ENCODE measurements at regions not wholly inside any gene's neighbourhood (a gene's known extent, or its start where the extent isn't known, plus 50 kb on each side); places are given as distances from the start of the nearest gene placed in this dataset.

DNA sequence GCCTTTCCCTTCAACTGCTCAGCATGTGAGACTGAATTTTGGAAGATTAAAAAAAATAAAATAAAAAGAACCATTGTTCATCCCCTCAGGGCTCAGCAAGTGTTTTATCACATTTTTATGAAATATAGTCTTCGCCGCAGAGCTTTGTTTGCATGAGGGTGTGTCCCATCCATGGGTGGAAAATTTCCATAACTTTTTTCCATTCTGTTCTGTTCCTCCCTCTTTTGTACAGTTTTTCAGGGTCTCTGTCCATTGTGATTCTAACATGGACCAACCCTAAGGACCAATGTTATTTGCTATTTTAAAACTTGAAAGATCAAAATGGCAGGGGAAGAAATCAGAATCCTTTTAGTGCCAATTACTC is 213.3 kb upstream of the SGK1 start (continued):
- TF ChIP-seq, protein P1, sequence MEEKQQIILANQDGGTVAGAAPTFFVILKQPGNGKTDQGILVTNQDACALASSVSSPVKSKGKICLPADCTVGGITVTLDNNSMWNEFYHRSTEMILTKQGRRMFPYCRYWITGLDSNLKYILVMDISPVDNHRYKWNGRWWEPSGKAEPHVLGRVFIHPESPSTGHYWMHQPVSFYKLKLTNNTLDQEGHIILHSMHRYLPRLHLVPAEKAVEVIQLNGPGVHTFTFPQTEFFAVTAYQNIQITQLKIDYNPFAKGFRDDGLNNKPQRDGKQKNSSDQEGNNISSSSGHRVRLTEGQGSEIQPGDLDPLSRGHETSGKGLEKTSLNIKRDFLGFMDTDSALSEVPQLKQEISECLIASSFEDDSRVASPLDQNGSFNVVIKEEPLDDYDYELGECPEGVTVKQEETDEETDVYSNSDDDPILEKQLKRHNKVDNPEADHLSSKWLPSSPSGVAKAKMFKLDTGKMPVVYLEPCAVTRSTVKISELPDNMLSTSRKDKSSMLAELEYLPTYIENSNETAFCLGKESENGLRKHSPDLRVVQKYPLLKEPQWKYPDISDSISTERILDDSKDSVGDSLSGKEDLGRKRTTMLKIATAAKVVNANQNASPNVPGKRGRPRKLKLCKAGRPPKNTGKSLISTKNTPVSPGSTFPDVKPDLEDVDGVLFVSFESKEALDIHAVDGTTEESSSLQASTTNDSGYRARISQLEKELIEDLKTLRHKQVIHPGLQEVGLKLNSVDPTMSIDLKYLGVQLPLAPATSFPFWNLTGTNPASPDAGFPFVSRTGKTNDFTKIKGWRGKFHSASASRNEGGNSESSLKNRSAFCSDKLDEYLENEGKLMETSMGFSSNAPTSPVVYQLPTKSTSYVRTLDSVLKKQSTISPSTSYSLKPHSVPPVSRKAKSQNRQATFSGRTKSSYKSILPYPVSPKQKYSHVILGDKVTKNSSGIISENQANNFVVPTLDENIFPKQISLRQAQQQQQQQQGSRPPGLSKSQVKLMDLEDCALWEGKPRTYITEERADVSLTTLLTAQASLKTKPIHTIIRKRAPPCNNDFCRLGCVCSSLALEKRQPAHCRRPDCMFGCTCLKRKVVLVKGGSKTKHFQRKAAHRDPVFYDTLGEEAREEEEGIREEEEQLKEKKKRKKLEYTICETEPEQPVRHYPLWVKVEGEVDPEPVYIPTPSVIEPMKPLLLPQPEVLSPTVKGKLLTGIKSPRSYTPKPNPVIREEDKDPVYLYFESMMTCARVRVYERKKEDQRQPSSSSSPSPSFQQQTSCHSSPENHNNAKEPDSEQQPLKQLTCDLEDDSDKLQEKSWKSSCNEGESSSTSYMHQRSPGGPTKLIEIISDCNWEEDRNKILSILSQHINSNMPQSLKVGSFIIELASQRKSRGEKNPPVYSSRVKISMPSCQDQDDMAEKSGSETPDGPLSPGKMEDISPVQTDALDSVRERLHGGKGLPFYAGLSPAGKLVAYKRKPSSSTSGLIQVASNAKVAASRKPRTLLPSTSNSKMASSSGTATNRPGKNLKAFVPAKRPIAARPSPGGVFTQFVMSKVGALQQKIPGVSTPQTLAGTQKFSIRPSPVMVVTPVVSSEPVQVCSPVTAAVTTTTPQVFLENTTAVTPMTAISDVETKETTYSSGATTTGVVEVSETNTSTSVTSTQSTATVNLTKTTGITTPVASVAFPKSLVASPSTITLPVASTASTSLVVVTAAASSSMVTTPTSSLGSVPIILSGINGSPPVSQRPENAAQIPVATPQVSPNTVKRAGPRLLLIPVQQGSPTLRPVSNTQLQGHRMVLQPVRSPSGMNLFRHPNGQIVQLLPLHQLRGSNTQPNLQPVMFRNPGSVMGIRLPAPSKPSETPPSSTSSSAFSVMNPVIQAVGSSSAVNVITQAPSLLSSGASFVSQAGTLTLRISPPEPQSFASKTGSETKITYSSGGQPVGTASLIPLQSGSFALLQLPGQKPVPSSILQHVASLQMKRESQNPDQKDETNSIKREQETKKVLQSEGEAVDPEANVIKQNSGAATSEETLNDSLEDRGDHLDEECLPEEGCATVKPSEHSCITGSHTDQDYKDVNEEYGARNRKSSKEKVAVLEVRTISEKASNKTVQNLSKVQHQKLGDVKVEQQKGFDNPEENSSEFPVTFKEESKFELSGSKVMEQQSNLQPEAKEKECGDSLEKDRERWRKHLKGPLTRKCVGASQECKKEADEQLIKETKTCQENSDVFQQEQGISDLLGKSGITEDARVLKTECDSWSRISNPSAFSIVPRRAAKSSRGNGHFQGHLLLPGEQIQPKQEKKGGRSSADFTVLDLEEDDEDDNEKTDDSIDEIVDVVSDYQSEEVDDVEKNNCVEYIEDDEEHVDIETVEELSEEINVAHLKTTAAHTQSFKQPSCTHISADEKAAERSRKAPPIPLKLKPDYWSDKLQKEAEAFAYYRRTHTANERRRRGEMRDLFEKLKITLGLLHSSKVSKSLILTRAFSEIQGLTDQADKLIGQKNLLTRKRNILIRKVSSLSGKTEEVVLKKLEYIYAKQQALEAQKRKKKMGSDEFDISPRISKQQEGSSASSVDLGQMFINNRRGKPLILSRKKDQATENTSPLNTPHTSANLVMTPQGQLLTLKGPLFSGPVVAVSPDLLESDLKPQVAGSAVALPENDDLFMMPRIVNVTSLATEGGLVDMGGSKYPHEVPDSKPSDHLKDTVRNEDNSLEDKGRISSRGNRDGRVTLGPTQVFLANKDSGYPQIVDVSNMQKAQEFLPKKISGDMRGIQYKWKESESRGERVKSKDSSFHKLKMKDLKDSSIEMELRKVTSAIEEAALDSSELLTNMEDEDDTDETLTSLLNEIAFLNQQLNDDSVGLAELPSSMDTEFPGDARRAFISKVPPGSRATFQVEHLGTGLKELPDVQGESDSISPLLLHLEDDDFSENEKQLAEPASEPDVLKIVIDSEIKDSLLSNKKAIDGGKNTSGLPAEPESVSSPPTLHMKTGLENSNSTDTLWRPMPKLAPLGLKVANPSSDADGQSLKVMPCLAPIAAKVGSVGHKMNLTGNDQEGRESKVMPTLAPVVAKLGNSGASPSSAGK (IDR thresholded peaks at IDR 0.05) = no peak
- TF ChIP-seq C11orf30 (IDR thresholded peaks at IDR 0.05; ENCODE audit: low read depth) = no peak
- no peak for TF ChIP-seq CEBPB (tag; IDR thresholded peaks at IDR 0.05)
- TF ChIP-seq TCFL5 (CRISPR knock-in tag; conservative IDR thresholded peaks at IDR 0.05) = no peak
- TF ChIP-seq IFI16 (CRISPR knock-in tag; IDR thresholded peaks at IDR 0.05) = no peak
- TF ChIP-seq XRCC3 (IDR thresholded peaks at IDR 0.05) = no peak
- no peak for TF ChIP-seq MAFG (tag; conservative IDR thresholded peaks at IDR 0.05)
- TF ChIP-seq, protein P2, sequence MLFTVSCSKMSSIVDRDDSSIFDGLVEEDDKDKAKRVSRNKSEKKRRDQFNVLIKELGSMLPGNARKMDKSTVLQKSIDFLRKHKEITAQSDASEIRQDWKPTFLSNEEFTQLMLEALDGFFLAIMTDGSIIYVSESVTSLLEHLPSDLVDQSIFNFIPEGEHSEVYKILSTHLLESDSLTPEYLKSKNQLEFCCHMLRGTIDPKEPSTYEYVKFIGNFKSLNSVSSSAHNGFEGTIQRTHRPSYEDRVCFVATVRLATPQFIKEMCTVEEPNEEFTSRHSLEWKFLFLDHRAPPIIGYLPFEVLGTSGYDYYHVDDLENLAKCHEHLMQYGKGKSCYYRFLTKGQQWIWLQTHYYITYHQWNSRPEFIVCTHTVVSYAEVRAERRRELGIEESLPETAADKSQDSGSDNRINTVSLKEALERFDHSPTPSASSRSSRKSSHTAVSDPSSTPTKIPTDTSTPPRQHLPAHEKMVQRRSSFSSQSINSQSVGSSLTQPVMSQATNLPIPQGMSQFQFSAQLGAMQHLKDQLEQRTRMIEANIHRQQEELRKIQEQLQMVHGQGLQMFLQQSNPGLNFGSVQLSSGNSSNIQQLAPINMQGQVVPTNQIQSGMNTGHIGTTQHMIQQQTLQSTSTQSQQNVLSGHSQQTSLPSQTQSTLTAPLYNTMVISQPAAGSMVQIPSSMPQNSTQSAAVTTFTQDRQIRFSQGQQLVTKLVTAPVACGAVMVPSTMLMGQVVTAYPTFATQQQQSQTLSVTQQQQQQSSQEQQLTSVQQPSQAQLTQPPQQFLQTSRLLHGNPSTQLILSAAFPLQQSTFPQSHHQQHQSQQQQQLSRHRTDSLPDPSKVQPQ (CRISPR knock-in tag; IDR thresholded peaks at IDR 0.05; ENCODE audit: borderline replicate concordance) = no peak
- TF ChIP-seq ZNF24 (IDR thresholded peaks at IDR 0.05) = no peak
- TF ChIP-seq NR3C1 (CRISPR knock-in tag; IDR thresholded peaks at IDR 0.05) = no peak
